Keratinocyte (primary cell): ENCODE measurements at regions not wholly inside any gene's neighbourhood (a gene's known extent, or its start where the extent isn't known, plus 50 kb on each side); places are given as distances from the start of the nearest gene placed in this dataset.

ENCODE experiments used
- DNase-seq: peaks from one replicate; pipeline ENCODE4 v3.0.0-alpha.2; 2011; ENCODE audit warnings: low read depth, missing footprints, low spot score
- FAIRE-seq: peaks from 2 replicates; lab custom pipeline; 2011; peaks lifted over from hg19 to GRCh38; lab: Jason Lieb, UNC
- H2AFZ ChIP-seq: 2 replicates; pipeline ENCODE4 v1.6.0; 2012; ENCODE audit warnings: low read length, control low read depth, inconsistent platforms; ENCODE audit not compliant: control insufficient read depth
- H3K27ac ChIP-seq: 2 replicates; pipeline ENCODE4 v1.5.1; 2011; ENCODE audit warnings: low read length; ENCODE audit not compliant: control insufficient read depth, insufficient read depth
- H3K27me3 ChIP-seq: 3 replicates; pipeline ENCODE4 v1.6.0; 2011; ENCODE audit warnings: low read length; ENCODE audit not compliant: control insufficient read depth, insufficient read depth; ENCODE audit errors: extremely low read depth
- H3K36me3 ChIP-seq, 2 experiments: 2 replicates in 1 of 2; 3 replicates in 1 of 2; pipeline ENCODE4 v1.5.1; 2011; ENCODE audit warnings: low read length in 2 of 2, mild to moderate bottlenecking in 1 of 2; ENCODE audit not compliant: control insufficient read depth in 2 of 2, insufficient read depth in 2 of 2; ENCODE audit errors: extremely low read depth in 1 of 2
- H3K4me1 ChIP-seq: 3 replicates; pipeline ENCODE4 v1.5.1; 2011; ENCODE audit warnings: low read length; ENCODE audit not compliant: control insufficient read depth, insufficient read depth; ENCODE audit errors: extremely low read depth
- H3K4me2 ChIP-seq: 3 replicates; pipeline ENCODE4 v1.6.0; 2011; ENCODE audit warnings: low read depth, low read length; ENCODE audit not compliant: control insufficient read depth, insufficient read depth; ENCODE audit errors: extremely low read depth
- H3K4me3 ChIP-seq, 3 experiments: fragments of 200-600 bp in 1 of 3; sonication (generic) in 1 of 3; 2 replicates in 2 of 3; 3 replicates in 1 of 3; pipeline ENCODE4 v1.5.1; 2011 to 2016; ENCODE audit warnings: low read length in 3 of 3, mild to moderate bottlenecking in 3 of 3, control low read depth in 2 of 3, inconsistent platforms in 1 of 3, low read depth in 1 of 3, mixed read lengths in 1 of 3, mixed run types in 1 of 3, moderate library complexity in 1 of 3; ENCODE audit not compliant: control insufficient read depth in 2 of 3, insufficient read depth in 2 of 3; ENCODE audit errors: extremely low read depth in 1 of 3
- H3K79me2 ChIP-seq: 2 replicates; pipeline ENCODE4 v1.6.0; 2012; ENCODE audit warnings: low read length; ENCODE audit not compliant: control insufficient read depth, insufficient read depth
- H3K9ac ChIP-seq: 3 replicates; pipeline ENCODE4 v1.6.0; 2011; ENCODE audit warnings: low read length; ENCODE audit not compliant: control insufficient read depth, insufficient read depth; ENCODE audit errors: extremely low read depth
- H3K9me1 ChIP-seq: 3 replicates; pipeline ENCODE4 v1.6.0; 2011; ENCODE audit warnings: low read length; ENCODE audit not compliant: control insufficient read depth, insufficient read depth; ENCODE audit errors: extremely low read depth
- H3K9me3 ChIP-seq: 2 replicates; pipeline ENCODE4 v1.5.1; 2012; ENCODE audit warnings: low read depth, low read length; ENCODE audit not compliant: control insufficient read depth
- H4K20me1 ChIP-seq: 3 replicates; pipeline ENCODE4 v1.6.0; 2011; ENCODE audit warnings: low read length; ENCODE audit not compliant: control insufficient read depth, insufficient read depth; ENCODE audit errors: extremely low read depth
- EZH2 ChIP-seq: IDR thresholded peaks from one replicate; pipeline ENCODE4 v1.6.1; 2012; ENCODE audit warnings: inconsistent platforms, mild to moderate bottlenecking, low read length, moderate library complexity
- dilution Hi-C: fragments of 300-500 bp; cut with MboI; formaldehyde crosslinking; loops from one replicate; pipeline ENCODE4 v1.7.0; 2020; ENCODE audit warnings: low sequenced_read_pairs; ENCODE audit not compliant: extremely low pct_ligation_motif_present
- TF ChIP-seq, protein P1 (sequence below), 3 experiments: IDR thresholded peaks in 1 of 3; conservative IDR thresholded peaks in 1 of 3; optimal IDR thresholded peaks in 1 of 3; 2 replicates in 2 of 3; 3 replicates in 1 of 3; pipeline versions ENCODE3 to v1.5.1; 2011; ENCODE audit warnings: low read length in 3 of 3, mild to moderate bottlenecking in 3 of 3, moderate library complexity in 2 of 3, control low read depth in 1 of 3, inconsistent platforms in 1 of 3; ENCODE audit not compliant: insufficient read depth in 2 of 3; ENCODE audit errors: extremely low read depth in 1 of 3

DNA sequence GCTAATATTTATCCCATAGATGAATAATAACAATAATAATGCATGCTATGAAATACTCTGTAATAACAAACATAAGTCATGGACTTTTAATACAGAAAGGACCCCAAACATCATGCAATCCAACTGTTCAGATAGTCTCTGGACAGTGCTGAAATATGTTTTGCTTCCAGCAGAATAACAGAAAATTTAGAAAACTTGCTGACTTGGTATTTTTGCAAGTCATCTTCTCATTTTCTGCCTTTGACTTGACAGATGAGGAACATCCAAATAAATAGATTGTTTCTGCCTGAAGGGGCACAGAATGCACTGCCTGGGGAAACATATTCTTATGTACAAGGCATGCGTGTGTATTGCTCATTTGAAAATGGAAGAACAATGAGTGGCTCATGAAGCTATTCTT lies 442.4 kb upstream of the GRM7 start:
- Histone ChIP-seq H3K27ac (no peak overlapping the region), H3K9me1 (no peaks in the 10 kb centered on the region), H3K27me3 (no peaks in the 10 kb centered on the region), H3K9ac (no peak overlapping the region), H3K4me1 (no peaks in the 10 kb centered on the region), H3K36me3 (no peaks in the 10 kb centered on the region), H3K4me3 (no peak overlapping the region), H3K79me2 (no peaks in the 10 kb centered on the region), H3K4me2 (no peak overlapping the region), H4K20me1 (no peaks in the 10 kb centered on the region), H3K9me3 (no peaks in the 10 kb centered on the region), H2AFZ (no peak overlapping the region)
- no peak for FAIRE-seq
- dilution Hi-C loops, result no loop called here
- TF ChIP-seq, protein P1, sequence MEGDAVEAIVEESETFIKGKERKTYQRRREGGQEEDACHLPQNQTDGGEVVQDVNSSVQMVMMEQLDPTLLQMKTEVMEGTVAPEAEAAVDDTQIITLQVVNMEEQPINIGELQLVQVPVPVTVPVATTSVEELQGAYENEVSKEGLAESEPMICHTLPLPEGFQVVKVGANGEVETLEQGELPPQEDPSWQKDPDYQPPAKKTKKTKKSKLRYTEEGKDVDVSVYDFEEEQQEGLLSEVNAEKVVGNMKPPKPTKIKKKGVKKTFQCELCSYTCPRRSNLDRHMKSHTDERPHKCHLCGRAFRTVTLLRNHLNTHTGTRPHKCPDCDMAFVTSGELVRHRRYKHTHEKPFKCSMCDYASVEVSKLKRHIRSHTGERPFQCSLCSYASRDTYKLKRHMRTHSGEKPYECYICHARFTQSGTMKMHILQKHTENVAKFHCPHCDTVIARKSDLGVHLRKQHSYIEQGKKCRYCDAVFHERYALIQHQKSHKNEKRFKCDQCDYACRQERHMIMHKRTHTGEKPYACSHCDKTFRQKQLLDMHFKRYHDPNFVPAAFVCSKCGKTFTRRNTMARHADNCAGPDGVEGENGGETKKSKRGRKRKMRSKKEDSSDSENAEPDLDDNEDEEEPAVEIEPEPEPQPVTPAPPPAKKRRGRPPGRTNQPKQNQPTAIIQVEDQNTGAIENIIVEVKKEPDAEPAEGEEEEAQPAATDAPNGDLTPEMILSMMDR (optimal IDR thresholded peaks at IDR 0.05 in 1 of 3, IDR thresholded peaks at IDR 0.05 in 1 of 3, conservative IDR thresholded peaks at IDR 0.05 in 1 of 3; ENCODE audit: extremely low read depth in 1 of 3, insufficient read depth in 2 of 3, low read length in 3 of 3), result no peak
- TF ChIP-seq EZH2, result no peak
- DNase-seq, result no peak

DNA sequence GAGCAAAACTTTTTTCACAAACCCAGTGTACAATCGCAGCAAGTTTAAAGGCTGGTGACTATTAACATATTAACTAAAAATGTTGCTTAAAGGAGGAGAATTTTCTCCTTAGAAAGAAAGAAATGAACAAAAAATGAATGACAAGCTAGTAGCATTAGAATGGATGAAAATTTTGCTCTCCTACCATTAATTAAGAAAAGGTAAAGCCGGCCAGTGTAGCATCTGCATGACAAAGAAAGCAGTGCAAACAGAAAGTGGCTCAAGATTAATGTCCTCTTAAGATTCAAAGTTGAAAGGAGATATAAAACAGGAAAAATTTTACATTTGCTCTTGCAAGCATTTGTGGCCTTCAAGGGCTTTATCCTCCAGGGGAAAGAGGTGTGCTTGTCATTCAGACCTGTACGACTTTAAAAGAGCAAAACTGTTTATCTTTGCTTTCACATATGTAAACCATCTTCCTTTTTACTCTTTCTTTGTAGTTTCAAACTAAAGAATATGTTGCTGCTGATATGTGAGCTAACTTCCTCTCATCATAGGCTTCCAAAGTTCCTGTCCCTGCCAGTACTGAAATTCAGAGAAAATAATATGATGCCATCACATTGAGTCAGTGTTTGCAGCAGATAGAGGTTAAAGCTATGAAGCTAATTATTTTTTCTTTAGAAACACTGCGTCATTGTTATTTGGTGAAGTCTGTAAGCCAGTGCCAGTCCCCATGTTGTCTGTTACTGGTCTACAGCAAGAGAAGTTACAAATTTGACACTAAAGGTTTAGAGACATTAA lies 439.1 kb upstream of the GRM7 start:
- Histone ChIP-seq H3K27ac (no peak overlapping the region), H3K36me3 (no peaks in the 10 kb centered on the region), H3K4me1 (no peaks in the 10 kb centered on the region), H3K4me2 (no peak overlapping the region), H3K27me3 (no peaks in the 10 kb centered on the region), H4K20me1 (no peaks in the 10 kb centered on the region), H3K9me1 (no peaks in the 10 kb centered on the region), H3K9ac (no peak overlapping the region), H3K79me2 (no peaks in the 10 kb centered on the region), H3K4me3 (no peak overlapping the region), H2AFZ (no peak overlapping the region), H3K9me3 (no peaks in the 10 kb centered on the region)
- TF ChIP-seq, protein P1 (optimal IDR thresholded peaks at IDR 0.05 in 1 of 3, IDR thresholded peaks at IDR 0.05 in 1 of 3, conservative IDR thresholded peaks at IDR 0.05 in 1 of 3; ENCODE audit: extremely low read depth in 1 of 3, insufficient read depth in 2 of 3, low read length in 3 of 3), result no peak
- TF ChIP-seq EZH2, result no peak
- DNase-seq (no peak), FAIRE-seq (no peak)
- dilution Hi-C loops, result no loop called here
